NCI-H2196 (cell line): ENCODE measurements at regions not wholly inside any gene's neighbourhood (a gene's known extent, or its start where the extent isn't known, plus 50 kb on each side); places are given as distances from the start of the nearest gene placed in this dataset.

Source experiments
- DNase-seq: peaks from one replicate; lab custom pipeline; 2025; ENCODE audit not compliant: unreplicated experiment; lab: John Stamatoyannopoulos, UW

- DNase-seq = no peak
These were observed 269.3 kb upstream of the NCKAP5 start for GRCh38 chr2:133837441-133838094.

- no peak for DNase-seq
These were observed 270.5 kb upstream of the NCKAP5 start for GRCh38 chr2:133838642-133839365.

- no peak for DNase-seq
These were observed 271.4 kb upstream of the NCKAP5 start for GRCh38 chr2:133839677-133840076.

- no peak for DNase-seq
These were observed 272.5 kb upstream of the NCKAP5 start for GRCh38 chr2:133840761-133841160.

- DNase-seq = no peak
These were observed 273.6 kb upstream of the NCKAP5 start for GRCh38 chr2:133841900-133842299.

GRCh38 chr2:133842446-133842845, 274.2 kb upstream of the NCKAP5 start:
- no peak for DNase-seq

GRCh38 chr2:133843091-133843490, 274.8 kb upstream of the NCKAP5 start:
- no peak for DNase-seq

GRCh38 chr2:133843551-133843950, 275.3 kb upstream of the NCKAP5 start:
- DNase-seq = no peak

GRCh38 chr2:133844214-133844892, 276.1 kb upstream of the NCKAP5 start:
- DNase-seq = peak; percentile 66

GRCh38 chr2:133846476-133846875, 278.2 kb upstream of the NCKAP5 start:
- DNase-seq = no peak

- no peak for DNase-seq
These were observed 279.3 kb upstream of the NCKAP5 start for GRCh38 chr2:133847591-133847990.

- no peak for DNase-seq
These were observed 279.9 kb upstream of the NCKAP5 start for GRCh38 chr2:133848111-133848649.

- no peak for DNase-seq
These were observed 281.1 kb upstream of the NCKAP5 start for GRCh38 chr2:133849341-133849740.

GRCh38 chr2:133854603-133855200, 286.4 kb upstream of the NCKAP5 start:
- no peak for DNase-seq

GRCh38 chr2:133855526-133855925, 287.3 kb upstream of the NCKAP5 start:
- no peak for DNase-seq

- no peak for DNase-seq
These were observed 288.4 kb upstream of the NCKAP5 start for GRCh38 chr2:133856678-133857077.

- no peak for DNase-seq
These were observed 291.3 kb upstream of the NCKAP5 start for GRCh38 chr2:133859578-133859977.

- DNase-seq = no peak
These were observed 294.2 kb upstream of the NCKAP5 start for GRCh38 chr2:133862400-133862977.

GRCh38 chr2:133863106-133863800, 295.0 kb upstream of the NCKAP5 start:
- DNase-seq = no peak

- no peak for DNase-seq
These were observed 296.9 kb upstream of the NCKAP5 start for GRCh38 chr2:133865141-133865540.

GRCh38 chr2:133867166-133867565, 298.9 kb upstream of the NCKAP5 start:
- DNase-seq = no peak
